ENCODE measurements at regions not wholly inside any gene's neighbourhood (a gene's known extent, or its start where the extent isn't known, plus 50 kb on each side); places are given as distances from the start of the nearest gene placed in this dataset.
"Not testable (repeated sequence)": the region's sequence is repeated elsewhere in the genome, so short reads cannot be mapped to it uniquely, and the experiment has no call there.

DNA sequence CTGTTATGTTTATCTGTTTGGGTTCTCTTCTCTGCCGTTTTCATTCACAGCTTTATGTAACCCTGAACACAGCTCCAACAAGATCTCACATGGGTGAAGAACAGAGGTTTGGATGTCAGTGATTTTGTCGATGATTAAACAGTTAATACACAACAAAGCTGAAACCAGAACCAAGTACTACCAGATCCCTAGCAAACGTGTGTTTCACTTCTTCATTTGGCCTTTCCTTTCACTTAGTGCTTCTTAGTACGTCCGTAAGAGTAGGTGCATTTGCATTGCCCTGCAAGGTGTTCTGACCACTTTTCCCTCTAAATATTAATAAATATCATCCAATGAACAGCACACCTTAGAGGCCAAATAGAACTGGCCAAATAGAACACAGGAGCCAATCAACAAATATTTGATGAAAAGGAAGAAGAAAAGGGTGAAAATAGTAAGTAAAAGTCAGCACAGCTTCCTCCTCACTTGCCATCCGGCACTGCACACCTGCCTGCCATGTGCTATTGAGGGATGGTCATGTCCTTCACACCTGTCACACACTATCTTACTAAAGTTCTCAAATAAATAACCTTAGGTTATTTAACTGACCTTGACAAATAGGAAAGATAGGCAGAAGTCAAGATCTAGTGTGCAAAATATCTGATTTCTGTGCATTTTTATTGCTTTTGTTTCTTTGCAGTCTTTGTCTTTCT lies 252.6 kb upstream of the ANKRD30A start:
- no peak for DNase-seq

DNA sequence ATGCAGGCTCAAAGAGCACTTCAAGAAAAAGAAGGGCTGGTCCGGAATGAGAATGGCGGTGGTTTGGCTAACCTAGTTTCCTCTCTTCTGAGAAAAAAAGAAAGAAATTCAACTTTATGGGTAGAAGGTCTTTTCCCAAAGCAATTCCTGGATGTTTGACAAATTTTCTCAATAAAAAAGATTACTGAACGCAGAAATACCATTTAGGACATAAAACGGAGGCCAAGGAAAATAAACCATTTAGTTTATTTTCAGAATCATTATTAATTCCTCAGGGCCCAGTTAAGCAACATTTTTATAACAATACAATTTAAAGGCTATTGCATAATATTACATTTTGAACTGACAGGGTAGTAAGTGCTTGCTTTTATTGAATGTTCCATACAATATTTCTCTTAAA lies 284.6 kb upstream of the ANKRD30A start:
- no peak for DNase-seq

DNA sequence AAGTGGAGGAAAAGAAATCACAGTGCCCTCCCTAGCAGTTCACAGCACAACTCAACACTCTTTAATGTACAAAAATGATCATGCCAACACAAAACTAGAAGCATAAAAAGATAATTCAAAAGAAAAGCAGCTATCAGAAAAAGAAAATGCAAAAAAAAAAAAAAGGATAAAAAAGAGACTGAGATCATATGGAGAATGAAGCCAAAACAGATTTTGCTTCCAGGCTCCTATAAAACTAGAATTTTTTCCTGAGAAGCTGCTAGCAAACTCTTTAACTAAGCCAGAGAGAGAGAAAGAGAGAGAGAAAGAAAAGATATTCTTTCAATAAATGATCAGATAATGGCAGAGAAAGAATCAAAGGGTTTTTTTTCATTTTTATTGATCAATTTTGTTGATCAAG lies 288.0 kb upstream of the ANKRD30A start:
- DNase-seq = no peak

DNA sequence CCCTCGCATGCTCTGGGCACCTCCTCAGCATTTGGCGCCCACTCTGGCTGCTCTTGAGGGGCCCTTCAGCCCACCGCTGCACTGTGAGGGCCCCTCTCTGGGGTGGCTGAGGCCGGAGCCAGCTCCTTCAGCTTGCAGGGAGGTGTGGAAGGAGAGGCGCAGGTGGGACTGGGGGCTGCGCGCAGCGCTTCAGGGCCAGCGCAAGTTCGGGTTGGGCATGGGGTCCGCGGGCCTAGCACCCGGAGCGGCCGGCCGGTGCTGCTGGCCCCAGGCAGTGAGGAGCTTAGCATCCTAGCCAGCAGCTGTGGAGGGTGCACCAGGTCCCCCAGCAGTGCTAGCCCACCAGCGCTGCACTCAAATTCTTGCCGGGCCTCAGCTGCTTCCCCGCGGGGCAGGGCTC lies 305.6 kb upstream of the ANKRD30A start:
- DNase-seq = no peak

DNA sequence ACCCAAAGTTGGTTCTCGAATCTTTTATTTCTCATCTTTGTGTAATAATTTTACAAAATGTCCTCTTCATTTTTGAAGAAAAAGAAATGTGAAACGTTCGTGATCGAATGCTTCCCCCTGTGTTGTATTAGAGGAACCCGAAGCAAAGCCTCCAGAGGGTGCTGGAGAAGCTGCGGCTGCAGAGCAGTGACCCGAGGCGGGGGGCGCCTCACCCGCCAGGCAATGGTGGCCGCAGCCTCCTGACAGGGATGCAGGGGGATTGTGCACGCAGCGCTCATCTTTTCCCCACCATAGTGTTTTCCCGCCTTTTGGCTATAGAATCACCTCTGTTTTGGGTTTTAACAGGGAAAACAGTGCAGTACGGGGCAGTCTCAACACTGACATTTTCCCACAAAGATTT lies 307.5 kb upstream of the ANKRD30A start:
- DNase-seq = no peak

DNA sequence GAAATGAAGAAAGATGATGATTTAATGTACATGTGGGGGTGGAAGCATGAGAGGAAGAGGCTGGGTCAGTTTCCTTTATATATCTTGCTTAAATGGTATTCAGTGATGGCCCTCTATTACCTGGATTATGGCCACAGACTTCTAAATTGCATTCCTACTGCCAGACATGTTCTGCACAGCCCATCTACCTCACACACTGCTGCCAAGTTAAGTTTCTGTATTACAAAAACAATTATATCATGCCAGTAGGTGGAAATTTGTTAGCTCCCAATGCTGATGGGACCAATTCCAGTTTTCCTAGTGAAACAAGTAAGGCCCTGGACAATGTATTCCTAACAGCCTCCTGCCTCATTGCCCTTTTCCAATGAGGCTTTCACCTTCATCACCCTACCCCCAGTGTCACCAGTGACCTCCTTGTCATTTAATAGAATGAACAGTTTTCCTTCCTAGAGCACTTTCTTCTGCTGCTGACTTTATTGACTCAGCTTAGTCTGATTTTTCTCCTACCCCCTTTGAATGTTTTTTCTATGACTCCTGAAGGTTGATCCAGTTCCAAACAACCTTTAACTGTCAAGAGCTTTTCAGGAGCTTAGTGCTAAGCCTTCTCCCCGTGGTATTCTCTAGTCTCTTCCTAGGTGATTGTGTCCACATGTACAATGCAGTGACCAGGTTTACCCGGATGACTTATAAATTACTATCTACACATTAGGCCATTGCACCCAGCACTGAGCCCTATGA lies 316.6 kb upstream of the ANKRD30A start:
- DNase-seq = no peak

DNA sequence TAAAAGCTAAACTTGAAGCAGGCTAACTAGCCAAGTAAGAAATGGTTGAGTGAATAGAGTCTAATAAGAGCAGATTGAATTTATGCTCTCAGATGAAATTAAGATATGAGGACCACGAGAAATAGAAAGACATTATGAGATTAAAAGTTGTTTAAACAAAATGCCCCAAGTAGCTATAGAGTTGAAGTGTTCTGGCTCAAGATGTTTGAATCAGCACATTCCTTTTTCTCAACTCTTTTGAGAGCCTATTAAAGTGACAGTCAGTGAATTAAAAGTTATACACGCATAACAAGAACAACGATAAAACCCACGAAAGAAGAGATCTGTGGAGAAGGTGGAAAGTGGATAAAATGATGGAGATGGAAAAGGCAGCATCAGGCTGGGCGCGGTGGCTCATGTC lies 322.2 kb upstream of the ANKRD30A start:
- DNase-seq = no peak

DNA sequence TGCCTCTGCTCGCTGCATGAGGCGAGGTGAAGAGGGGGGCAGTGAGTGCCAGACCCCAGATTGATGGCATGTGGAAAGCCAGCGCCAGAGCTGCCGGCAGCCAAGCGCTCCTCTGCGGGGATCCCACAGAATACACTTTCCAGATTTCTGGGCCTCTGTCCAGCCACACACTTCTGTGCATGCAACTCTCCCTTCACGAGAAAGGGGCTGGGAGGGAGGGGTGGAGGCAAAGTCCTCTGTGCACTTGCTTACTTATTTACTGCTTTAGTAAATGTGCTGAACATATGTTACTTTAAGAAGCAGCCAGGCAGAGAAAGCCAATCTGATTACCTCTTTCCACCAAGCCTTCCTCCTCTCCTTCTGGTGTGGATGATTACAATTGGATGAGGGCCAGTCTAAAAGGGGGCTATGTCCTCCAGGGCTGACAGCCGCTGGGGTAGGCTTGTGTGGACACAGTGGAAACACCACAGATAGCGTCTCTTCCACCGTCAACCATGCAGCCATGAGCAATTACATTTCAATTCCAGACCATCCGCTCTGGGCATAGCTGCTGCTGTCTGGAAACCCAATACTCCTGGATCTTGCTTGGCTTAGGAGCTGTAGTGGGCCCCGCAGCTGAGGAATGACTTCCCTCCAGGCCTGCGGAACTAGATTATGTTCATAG lies 322.8 kb upstream of the ANKRD30A start:
- DNase-seq = peak in 27 of 56 donors; percentile 1 to 66 (median 20)

DNA sequence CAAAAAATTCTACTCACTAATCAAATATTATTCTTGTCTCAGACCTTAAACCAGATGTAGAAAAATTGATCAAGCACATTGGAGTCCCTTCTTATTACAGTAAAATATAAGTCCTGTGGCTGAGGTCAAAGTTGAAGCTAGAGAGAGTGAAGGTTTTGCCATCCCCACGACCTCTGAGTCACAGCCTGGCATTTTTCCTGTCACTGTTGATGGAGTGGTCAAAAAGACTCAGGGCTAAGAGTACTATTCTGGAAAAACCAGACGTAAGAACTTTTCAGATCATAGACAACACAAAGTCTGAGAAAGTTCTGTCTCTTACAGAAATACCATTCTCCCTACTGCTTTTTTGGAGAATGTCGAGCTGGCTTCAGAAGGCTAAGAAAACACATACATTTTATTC lies 323.7 kb upstream of the ANKRD30A start:
- DNase-seq = no peak

DNA sequence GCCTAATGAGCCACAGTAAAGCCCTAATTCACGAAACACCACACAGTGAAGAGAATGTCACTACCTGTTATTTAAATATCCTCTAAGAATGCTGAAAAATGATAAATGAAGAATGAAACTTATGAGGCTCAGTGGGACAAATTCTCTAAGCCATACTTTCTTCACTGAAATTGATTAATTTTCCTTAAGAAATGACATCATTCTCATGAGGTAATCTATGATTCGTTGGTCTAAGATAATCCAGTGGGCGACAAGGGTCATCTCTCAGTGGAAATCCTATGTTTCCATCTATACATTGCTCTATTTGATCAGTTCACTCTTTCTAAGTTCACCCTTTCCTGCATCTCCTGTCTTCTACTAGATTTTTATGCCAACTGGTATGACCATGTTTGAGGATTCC lies 330.4 kb upstream of the ANKRD30A start:
- DNase-seq = no peak

DNA sequence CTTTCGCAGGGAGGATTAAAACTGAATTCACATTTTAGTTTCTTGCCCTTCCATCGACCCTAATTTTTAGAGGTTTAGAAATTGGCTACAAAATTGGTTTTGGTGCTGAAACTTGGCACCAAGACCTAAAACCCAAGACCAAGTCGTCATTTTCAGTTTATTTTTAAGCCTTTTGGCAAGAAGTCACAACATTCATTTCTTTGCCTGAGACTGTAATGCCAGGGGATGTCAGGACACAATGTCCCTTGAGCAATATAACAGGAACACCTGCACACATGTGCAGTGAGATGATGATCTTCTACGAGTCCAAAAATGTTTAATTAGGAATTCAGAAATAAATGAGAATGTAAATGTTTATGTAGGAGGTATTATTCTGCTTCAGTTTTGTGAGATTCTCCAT lies 335.4 kb upstream of the ANKRD30A start:
- no peak for DNase-seq

DNA sequence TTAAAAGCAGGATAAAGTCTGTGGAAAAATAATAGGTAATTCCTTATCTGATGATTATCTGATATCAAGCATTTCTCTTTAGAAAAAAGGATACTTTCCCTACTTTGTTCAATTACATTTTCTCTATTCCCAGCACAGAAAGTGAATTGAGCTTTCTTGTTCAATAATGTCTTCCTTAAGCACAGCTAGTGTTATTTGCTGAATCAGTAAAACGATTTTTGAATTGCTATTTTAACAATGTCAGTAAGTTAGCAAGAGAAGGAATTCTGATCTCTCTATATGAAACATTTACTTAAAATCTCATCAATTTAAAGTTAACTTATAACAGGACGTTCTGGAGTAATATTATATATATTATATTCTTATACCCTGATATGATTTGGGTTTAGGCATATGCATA lies 337.2 kb upstream of the ANKRD30A start:
- no peak for DNase-seq

DNA sequence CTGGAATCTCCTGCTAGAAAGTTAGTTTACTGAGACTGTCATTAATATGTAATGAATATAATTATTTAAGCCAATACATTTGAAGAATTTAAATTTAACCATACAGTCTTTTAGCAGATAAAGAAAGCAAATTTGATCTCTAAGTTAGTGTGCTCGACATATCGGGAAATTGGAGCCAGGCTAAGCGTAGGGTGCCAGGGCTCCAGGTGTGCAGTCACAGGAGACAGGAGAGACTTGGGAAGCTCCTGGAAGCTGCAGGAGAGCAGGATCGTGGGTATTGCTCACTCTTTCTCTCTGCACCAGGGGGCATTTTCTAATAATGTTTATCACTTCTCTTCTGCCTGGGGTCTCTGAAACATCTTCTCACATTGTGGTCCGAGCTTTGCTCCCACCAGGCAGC lies 342.0 kb upstream of the ANKRD30A start:
- DNase-seq = no peak

DNA sequence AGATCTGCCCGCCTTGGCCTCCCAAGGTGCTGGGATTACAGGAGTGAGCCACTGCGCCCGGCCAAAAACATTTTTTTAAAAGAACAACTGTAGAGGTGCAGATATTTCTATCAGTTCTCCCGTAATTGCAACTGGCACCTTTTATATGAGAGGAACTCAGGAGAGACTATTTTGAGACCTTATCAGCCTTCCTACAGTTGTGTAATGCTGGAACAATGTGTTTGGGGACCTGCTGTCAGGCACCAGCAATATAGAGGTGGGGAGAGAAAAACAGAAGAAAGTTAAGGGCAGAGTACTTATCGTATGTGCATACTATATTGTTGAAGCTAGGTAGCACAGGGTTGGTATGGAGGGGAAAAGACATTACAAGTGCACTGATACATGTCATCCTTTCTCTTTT lies 343.8 kb upstream of the ANKRD30A start:
- DNase-seq = no peak

DNA sequence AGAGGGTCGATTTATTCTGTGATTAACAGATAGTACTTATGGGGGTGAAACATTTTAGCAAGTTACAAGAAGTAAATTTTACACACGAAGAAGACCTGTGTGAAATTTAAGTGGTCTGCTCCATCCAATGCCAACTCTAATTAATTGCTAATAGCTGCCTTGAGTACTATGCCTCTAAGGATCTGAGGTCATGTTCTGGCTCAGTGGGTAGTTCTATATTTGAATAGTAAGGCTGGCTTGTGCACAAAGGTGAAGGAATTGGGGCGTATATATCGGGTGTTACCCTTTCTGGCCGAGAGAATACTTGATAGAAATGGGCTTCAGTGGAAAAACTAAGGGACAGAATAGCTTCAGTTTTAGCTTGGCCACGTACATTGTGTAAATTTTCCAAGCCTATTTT lies 345.2 kb upstream of the ANKRD30A start:
- no peak for DNase-seq

DNA sequence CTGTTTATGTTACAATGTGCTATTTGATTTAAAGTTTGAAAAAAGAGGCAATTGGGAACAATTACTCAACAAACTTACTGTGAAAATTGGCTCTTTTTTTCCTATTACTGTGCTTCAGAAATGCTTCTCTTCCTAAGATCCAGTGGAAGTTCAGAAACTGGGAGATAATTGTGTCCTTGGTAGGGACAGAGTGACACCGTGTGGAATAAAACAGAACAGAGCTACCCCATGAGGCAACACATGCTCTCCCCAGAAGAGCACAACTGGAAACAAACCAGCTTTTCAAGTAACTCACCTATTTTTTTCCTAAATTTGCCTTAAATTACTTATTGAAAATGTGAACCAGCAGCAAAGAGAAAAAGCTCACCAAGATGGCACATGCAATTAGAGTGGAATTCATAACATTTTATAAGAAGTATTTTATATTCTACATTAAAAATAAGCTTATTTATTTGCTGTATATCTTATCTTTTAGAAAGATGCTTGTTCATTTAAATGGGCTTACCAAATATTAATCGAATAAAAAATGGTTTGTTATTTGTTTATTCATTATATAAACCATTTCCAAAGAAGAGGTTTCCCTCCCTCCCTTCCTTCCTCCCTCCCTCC lies 346.1 kb upstream of the ANKRD30A start:
- DNase-seq = peak in 26 of 56 donors; percentile 1 to 48 (median 15)

DNA sequence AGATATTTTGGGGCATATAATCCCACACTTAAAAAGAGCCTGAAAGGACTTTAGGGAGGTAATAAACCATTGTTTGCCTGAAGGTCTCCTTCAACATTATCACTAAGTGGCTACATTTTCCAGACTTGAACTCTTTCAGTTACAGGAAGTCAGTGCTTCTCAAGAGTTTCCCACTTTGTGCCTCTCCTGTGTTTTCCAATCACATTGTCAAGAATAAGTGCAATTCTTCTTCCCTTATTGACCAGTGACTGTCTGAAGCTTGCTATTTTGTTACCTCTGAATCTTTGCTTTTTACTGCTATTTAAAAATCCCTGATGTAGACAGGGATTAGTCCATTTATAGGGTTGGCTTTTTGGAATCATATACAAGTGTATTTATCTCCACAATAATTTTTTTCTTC lies 346.7 kb upstream of the ANKRD30A start:
- DNase-seq = no peak

DNA sequence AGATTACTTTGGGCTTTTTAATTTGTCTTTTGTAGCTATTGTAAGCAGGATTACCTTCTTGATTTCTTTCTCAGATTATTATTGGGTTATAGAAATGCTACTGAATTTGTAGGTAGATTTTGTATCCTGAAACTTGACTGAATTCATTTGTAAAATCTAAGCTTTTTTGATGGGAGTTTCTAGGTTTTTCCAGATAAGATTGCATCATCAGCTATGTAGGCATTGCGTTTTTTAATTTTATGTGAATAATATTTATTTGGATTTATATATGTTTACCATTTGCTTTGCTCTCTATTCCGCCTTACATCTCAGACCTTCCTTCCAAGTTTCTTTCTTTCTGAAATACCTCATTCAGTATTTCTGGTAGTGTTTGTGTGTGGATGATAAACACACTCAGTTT lies 351.7 kb upstream of the ANKRD30A start:
- DNase-seq = no peak

DNA sequence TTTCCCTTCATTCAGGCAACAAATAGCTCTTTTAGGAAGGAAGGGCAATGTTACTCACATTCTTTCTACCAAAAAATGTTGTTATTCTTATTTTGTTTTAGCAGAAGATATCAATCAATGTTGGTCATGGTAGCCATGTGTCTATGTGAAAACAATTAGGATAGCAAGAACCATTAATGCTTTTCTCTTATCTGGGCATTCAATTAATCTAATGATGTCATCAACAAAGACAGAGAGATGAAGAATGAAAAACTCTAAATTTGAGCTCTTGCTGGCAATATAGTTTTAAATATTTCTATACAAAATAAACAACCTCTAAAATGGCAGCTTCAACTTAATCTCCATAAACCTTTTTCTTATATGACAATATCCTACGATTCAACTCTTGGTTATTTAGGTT lies 353.7 kb upstream of the ANKRD30A start:
- no peak for DNase-seq

DNA sequence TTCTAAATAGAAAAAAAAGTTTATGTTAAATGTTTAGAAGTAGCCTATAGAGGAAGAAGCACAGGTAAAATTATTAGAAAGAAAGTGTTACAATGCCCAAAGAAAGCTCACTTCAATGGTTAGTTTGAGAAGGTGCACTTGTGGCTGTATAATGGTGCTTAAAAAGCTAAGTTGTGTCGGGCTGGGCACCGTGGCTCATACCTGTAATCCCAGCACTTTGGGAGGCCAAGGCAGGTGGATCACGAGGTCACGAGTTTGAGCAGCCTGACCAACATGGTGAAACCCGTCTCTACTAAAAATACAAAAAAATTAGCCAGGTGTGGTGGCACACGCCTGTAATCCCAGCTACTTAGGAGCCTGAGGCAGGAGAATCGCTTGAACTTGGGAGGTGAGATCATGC lies 355.7 kb upstream of the ANKRD30A start:
- not testable (repeated sequence) for DNase-seq

DNA sequence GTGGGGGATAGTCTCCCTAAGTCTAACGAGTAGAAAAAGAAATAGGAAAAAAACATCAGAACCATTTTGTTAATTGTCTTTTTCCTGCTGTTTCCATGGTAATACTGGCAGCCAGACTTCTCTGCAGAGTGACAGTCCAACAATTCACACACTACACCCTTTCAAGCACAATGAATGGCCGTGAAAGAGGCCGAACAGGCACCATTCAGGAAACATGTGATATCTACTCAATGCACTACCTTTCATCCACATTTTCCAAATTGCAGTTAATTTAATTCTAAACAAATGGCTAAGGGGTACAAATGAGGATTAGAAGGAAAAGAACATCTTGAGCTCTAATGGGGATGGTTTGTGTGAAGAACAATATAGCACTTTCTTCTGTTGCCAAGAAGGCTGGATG lies 358.5 kb upstream of the ANKRD30A start:
- DNase-seq = peak in 34 of 56 donors; percentile 0 to 71 (median 33)

DNA sequence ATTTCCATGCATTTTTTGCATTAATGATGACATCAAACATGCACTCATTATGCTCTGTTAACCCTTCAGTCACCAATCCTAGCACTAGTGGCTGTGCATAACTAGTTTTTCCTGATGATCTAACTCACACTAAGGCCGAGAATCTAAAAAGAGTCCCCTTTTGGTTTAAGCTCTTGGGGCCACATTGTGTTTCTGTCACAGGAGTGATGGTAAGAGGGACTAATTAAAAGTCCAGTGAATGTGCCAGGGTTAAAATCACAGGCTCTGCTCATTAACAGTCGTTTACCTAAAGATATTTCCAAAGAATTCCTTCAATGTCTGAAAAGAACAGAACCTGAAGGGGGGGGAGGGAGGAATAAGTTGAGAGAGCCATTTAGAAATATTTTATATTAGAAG lies 359.0 kb upstream of the ANKRD30A start:
- DNase-seq = no peak
